K562 (cell line): ENCODE measurements at regions not wholly inside any gene's neighbourhood (a gene's known extent, or its start where the extent isn't known, plus 50 kb on each side); places are given as distances from the start of the nearest gene placed in this dataset.

Experiments
- ATAC-seq: fragments of 200-7000 bp; cut with Tn5 transposase; 3 replicates; pipeline ENCODE4 v1.9.1; 2020; ENCODE audit warnings: moderate library complexity
- BruUV-seq: library from RNA; stranded (reverse); fragments of 400-500 nt; replicated peaks from 2 replicates; lab custom pipeline; 2021; lab: Mats Ljungman, UMichigan
- CTCF ChIA-PET: fragments of 300-600 bp; formaldehyde crosslinking; extraction: SDS; loops from one replicate; lab custom pipeline; 2021; ENCODE audit warnings: low intra/inter-chr PET ratio; lab: Yijun Ruan, JAX
- POLR2A ChIA-PET: fragments of 300-600, 350-650 bp; sonication (Branson Sonifier 250); formaldehyde crosslinking; extraction: SDS; loops from one replicate; lab custom pipeline; 2021; ENCODE audit warnings: antibody characterized with exemption, inconsistent platforms; lab: Yijun Ruan, JAX
- DNase-seq, 4 experiments: peaks; one replicate each; pipeline versions ENCODE4 v3.0.0 to v3.0.0-alpha.2; 2011 to 2018; ENCODE audit warnings: low spot score in 3 of 4, mixed read lengths in 3 of 4; ENCODE audit errors: extremely low read depth in 1 of 4
- FAIRE-seq: peaks from 2 replicates; lab custom pipeline; 2011; peaks lifted over from hg19 to GRCh38; lab: Jason Lieb, UNC
- H2AFZ ChIP-seq: 2 replicates; pipeline ENCODE4 v1.6.0; 2011; ENCODE audit warnings: low read depth, low read length, control low read depth, inconsistent platforms
- H3K27ac ChIP-seq: fragments of 200-600 bp; 3 replicates; pipeline ENCODE4 v1.8.0; 2011; ENCODE audit warnings: low read depth, mild to moderate bottlenecking, control low read depth, inconsistent platforms, low read length, moderate library complexity, mixed read lengths; ENCODE audit errors: extremely low read depth
- H3K27me3 ChIP-seq, 2 experiments: fragments of 300-600 bp in 1 of 2; 2 replicates in 1 of 2; 3 replicates in 1 of 2; pipeline versions ENCODE4 v1.6.0 to v1.8.0; 2011; ENCODE audit warnings: inconsistent platforms in 2 of 2, low read length in 2 of 2, mild to moderate bottlenecking in 1 of 2, mixed read lengths in 1 of 2, moderate library complexity in 1 of 2; ENCODE audit not compliant: control insufficient read depth in 2 of 2, insufficient read depth in 2 of 2
- H3K36me3 ChIP-seq: fragments of 300-600 bp; 3 replicates; pipeline ENCODE4 v1.8.0; 2011; ENCODE audit warnings: mild to moderate bottlenecking, low read length, inconsistent platforms; ENCODE audit not compliant: control insufficient read depth, insufficient read depth
- H3K4me1 ChIP-seq, 2 experiments: fragments of 200-600 bp in 1 of 2; replicated peaks in 1 of 2; 2 replicates in 1 of 2; 3 replicates in 1 of 2; pipeline versions ENCODE4 v1.5.1 to v1.8.0; 2011; ENCODE audit warnings: inconsistent platforms in 2 of 2, low read length in 2 of 2, mild to moderate bottlenecking in 1 of 2, mixed read lengths in 1 of 2, moderate library complexity in 1 of 2; ENCODE audit not compliant: control insufficient read depth in 2 of 2, insufficient read depth in 2 of 2
- H3K4me2 ChIP-seq: 2 replicates; pipeline ENCODE4 v1.6.1; 2011; ENCODE audit warnings: low read length, control low read depth, inconsistent platforms, mixed read lengths; ENCODE audit not compliant: insufficient read depth
- H3K4me3 ChIP-seq: fragments of 200-600 bp; sonication (generic), shearing (Covaris generic); 2 replicates; pipeline ENCODE4 v1.5.1; 2016; ENCODE audit warnings: control low read depth, inconsistent platforms
- H3K79me2 ChIP-seq: fragments of 200-600 bp; 3 replicates; pipeline ENCODE4 v1.8.0; 2011; ENCODE audit warnings: low read length, inconsistent platforms; ENCODE audit not compliant: control insufficient read depth, insufficient read depth
- H3K9ac ChIP-seq, 2 experiments: 2 replicates each; pipeline versions ENCODE4 v1.6.0 to v1.6.1; 2011; ENCODE audit warnings: low read depth in 2 of 2, low read length in 2 of 2, control low read depth in 1 of 2, inconsistent platforms in 1 of 2, mild to moderate bottlenecking in 1 of 2, mixed read lengths in 1 of 2; ENCODE audit not compliant: insufficient read depth in 1 of 2
- H3K9me1 ChIP-seq: one replicate; pipeline ENCODE4 v1.6.0; 2011; ENCODE audit warnings: inconsistent platforms, mild to moderate bottlenecking, low read length, moderate library complexity; ENCODE audit not compliant: control insufficient read depth, insufficient read depth
- H3K9me3 ChIP-seq: replicated peaks from 2 replicates; pipeline ENCODE4 v1.5.1; 2011; ENCODE audit warnings: low read depth, low read length, inconsistent platforms; ENCODE audit not compliant: control insufficient read depth, insufficient read depth
- H4K20me1 ChIP-seq: replicated peaks from 2 replicates; pipeline ENCODE4 v1.6.1; 2011; ENCODE audit warnings: low read length, inconsistent platforms, mixed read lengths; ENCODE audit not compliant: control insufficient read depth, insufficient read depth
- ADNP ChIP-seq: fragments of 200-800 bp; sonication (Bioruptor generic); IDR thresholded peaks from 2 replicates; pipeline ENCODE4 v1.6.1; 2016; ENCODE audit warnings: missing genetic modification characterization, missing compliant biosample characterization
- CBX2 ChIP-seq: fragments of 200-600 bp; sonication (generic); IDR thresholded peaks from one replicate; pipeline ENCODE4 v1.6.1; 2012; ENCODE audit warnings: mild to moderate bottlenecking, low read length, inconsistent platforms; ENCODE audit not compliant: insufficient read depth, poor library complexity, severe bottlenecking
- ETS1 ChIP-seq: conservative IDR thresholded peaks from 2 replicates; pipeline ENCODE4 v1.6.1; 2011; ENCODE audit warnings: low read depth, mild to moderate bottlenecking, low read length; ENCODE audit not compliant: control insufficient read depth
- GABPB1 ChIP-seq: sonication (generic); formaldehyde crosslinking; IDR thresholded peaks from 2 replicates; pipeline ENCODE4 v1.8.0; 2022; ENCODE audit warnings: mild to moderate bottlenecking, missing genetic modification reagents
- ILK ChIP-seq: fragments of 450-650 bp; IDR thresholded peaks from 2 replicates; pipeline ENCODE4 v1.6.1; 2016; ENCODE audit warnings: missing genetic modification characterization, low read depth, mild to moderate bottlenecking, missing compliant biosample characterization, moderate library complexity, borderline replicate concordance
- MAFK ChIP-seq: IDR thresholded peaks from 2 replicates; pipeline ENCODE4 v1.6.1; 2011; ENCODE audit warnings: low read length, improper control_type of control experiment
- MYC ChIP-seq, 2 experiments: fragments of 250-450 bp in 1 of 2; sonication (Bioruptor Pico) in 1 of 2; IDR thresholded peaks; 2 replicates each; pipeline versions ENCODE4 v1.5.1 to v1.6.1; 2012 to 2021; ENCODE audit warnings: low read depth in 2 of 2, borderline replicate concordance in 1 of 2, improper control_type of control experiment in 1 of 2, low read length in 1 of 2, mild to moderate bottlenecking in 1 of 2, moderate library complexity in 1 of 2
- NFYB ChIP-seq: IDR thresholded peaks from 2 replicates; pipeline ENCODE4 v1.6.1; 2011; ENCODE audit warnings: mild to moderate bottlenecking, moderate library complexity; ENCODE audit not compliant: insufficient read length; ENCODE audit errors: extremely low read depth
- POLR3G ChIP-seq: IDR thresholded peaks from 2 replicates; pipeline ENCODE4 v1.6.1; 2011; ENCODE audit not compliant: insufficient read length, insufficient replicate concordance; ENCODE audit errors: extremely low read depth
- TAF7 ChIP-seq: fragments of 450-650 bp; IDR thresholded peaks from 2 replicates; pipeline ENCODE4 v1.6.1; 2016; ENCODE audit warnings: missing genetic modification characterization, missing compliant biosample characterization
- VEZF1 ChIP-seq: fragments of 200-800 bp; sonication (Bioruptor generic); IDR thresholded peaks from 2 replicates; pipeline ENCODE4 v1.6.1; 2017; ENCODE audit warnings: missing genetic modification characterization, missing compliant biosample characterization
- ZBTB12 ChIP-seq: fragments of 250-450 bp; sonication (Bioruptor Pico); IDR thresholded peaks from 2 replicates; pipeline ENCODE4 v1.4.0; 2020
- ZBTB2 ChIP-seq: fragments of 450-650 bp; IDR thresholded peaks from 2 replicates; pipeline ENCODE4 v1.6.1; 2016; ENCODE audit warnings: antibody characterized with exemption
- ZNF324 ChIP-seq: fragments of 250-450 bp; sonication (Bioruptor Pico); IDR thresholded peaks from 2 replicates; pipeline ENCODE4 v1.4.0; 2020; ENCODE audit warnings: mild to moderate bottlenecking
- ZNF347 ChIP-seq: fragments of 450-650 bp; formaldehyde crosslinking; IDR thresholded peaks from 2 replicates; pipeline ENCODE4 v1.4.0; 2020; ENCODE audit warnings: low read depth, mild to moderate bottlenecking, moderate library complexity
- ZNF586 ChIP-seq: fragments of 450-650 bp; formaldehyde crosslinking; conservative IDR thresholded peaks from 2 replicates; pipeline ENCODE4 v1.4.0; 2020; ENCODE audit warnings: mild to moderate bottlenecking, moderate library complexity
- ZSCAN32 ChIP-seq: fragments of 450-650 bp; formaldehyde crosslinking; IDR thresholded peaks from 2 replicates; pipeline ENCODE4 v1.4.0; 2020; ENCODE audit warnings: mild to moderate bottlenecking, moderate library complexity
- ZZZ3 ChIP-seq: fragments of 450-650 bp; IDR thresholded peaks from 2 replicates; pipeline ENCODE4 v1.6.1; 2016; ENCODE audit warnings: antibody characterized with exemption, mild to moderate bottlenecking, moderate library complexity
- WGBS: fragments of 100-300 bp; shearing (Covaris generic); methylation state at CpG from one replicate; pipeline ENCODE4 v1.1.6; 2016; ENCODE audit warnings: low coverage, mixed read lengths; ENCODE audit not compliant: insufficient coverage; ENCODE audit errors: missing lambda C conversion rate; 5-methylcytosine and 5-hydroxymethylcytosine counted together
- in situ Hi-C: fragments of 300-500 bp; cut with MboI; formaldehyde crosslinking; loops from 4 replicates; pipeline ENCODE4 v1.15.0; 2018; ENCODE audit warnings: inconsistent platforms, mixed read lengths
- intact Hi-C: fragments of 100-400 bp; cut with micrococcal nuclease; formaldehyde crosslinking; loops from 2 replicates; pipeline ENCODE4 v1.14.2; 2022

GRCh38 chr15:46146002-46146401 lies 511.2 kb downstream of the SQOR start:
- CTCF ChIA-PET, result no interaction called here
- Histone ChIP-seq H3K9me1 (no peaks in the 10 kb centered on the region), H4K20me1 (no peaks in the 10 kb centered on the region), H3K4me3 (no peak overlapping the region), H3K9ac (no peak overlapping the region), H3K27ac (no peak overlapping the region), H3K9me3 (0 out of 2 replicates have a peak, but pooled peaks cover 1% of the 10 kb centered on the region), H3K79me2 (no peaks in the 10 kb centered on the region), H3K4me1 (no peaks in the 10 kb centered on the region), H3K27me3 (no peaks in the 10 kb centered on the region), H3K36me3 (no peaks in the 10 kb centered on the region), H3K4me2 (no peak overlapping the region), H2AFZ (no peak overlapping the region)
- no peak for FAIRE-seq
- no TSS peak for BruUV-seq
- WGBS, result 4% methylated on average over 3 of the region's 3 CpGs
- DNase-seq, result no peak
- no peak for ATAC-seq
- in situ Hi-C loops (no loop called here), intact Hi-C loops (no loop called here)
- POLR2A ChIA-PET, result no interaction called here
- no peak for TF ChIP-seq VEZF1 (CRISPR knock-in tag)
- no peak for TF ChIP-seq NFYB
- no peak for TF ChIP-seq MAFK
- no peak for TF ChIP-seq ZNF324 (CRISPR knock-in tag)
- no peak for TF ChIP-seq ETS1
- no peak for TF ChIP-seq ZBTB2
- no peak for TF ChIP-seq TAF7 (tag)
- no peak for TF ChIP-seq ZNF347 (CRISPR knock-in tag)
- no peak for TF ChIP-seq ZSCAN32 (CRISPR knock-in tag)
- no peak for TF ChIP-seq MYC (IDR thresholded peaks at IDR 0.05; ENCODE audit: low read depth, low read length)
- no peak for TF ChIP-seq MYC (CRISPR knock-in tag; IDR thresholded peaks at IDR 0.05; ENCODE audit: borderline replicate concordance, low read depth)
- TF ChIP-seq ZZZ3, result no peak
- TF ChIP-seq ZBTB12, result no peak
- TF ChIP-seq POLR3G, result no peak
- TF ChIP-seq ADNP (tag), result no peak
- TF ChIP-seq CBX2, result no peak
- no peak for TF ChIP-seq ZNF586
- TF ChIP-seq ILK, result no peak
- TF ChIP-seq GABPB1 (CRISPR knock-in tag), result no peak
